GOT3 (cell line): ENCODE measurements at regions not wholly inside any gene's neighbourhood (a gene's known extent, or its start where the extent isn't known, plus 50 kb on each side); places are given as distances from the start of the nearest gene placed in this dataset.

Source experiments
- DNase-seq: peaks from one replicate; lab custom pipeline; 2025; ENCODE audit warnings: mixed read lengths; lab: John Stamatoyannopoulos, UW

- no peak for DNase-seq
Measured at GRCh38 chr6:148247386-148248063, 95.1 kb upstream of the SASH1 start.

GRCh38 chr6:148249160-148249559 is 93.5 kb upstream of the SASH1 start:
- no peak for DNase-seq

DNA sequence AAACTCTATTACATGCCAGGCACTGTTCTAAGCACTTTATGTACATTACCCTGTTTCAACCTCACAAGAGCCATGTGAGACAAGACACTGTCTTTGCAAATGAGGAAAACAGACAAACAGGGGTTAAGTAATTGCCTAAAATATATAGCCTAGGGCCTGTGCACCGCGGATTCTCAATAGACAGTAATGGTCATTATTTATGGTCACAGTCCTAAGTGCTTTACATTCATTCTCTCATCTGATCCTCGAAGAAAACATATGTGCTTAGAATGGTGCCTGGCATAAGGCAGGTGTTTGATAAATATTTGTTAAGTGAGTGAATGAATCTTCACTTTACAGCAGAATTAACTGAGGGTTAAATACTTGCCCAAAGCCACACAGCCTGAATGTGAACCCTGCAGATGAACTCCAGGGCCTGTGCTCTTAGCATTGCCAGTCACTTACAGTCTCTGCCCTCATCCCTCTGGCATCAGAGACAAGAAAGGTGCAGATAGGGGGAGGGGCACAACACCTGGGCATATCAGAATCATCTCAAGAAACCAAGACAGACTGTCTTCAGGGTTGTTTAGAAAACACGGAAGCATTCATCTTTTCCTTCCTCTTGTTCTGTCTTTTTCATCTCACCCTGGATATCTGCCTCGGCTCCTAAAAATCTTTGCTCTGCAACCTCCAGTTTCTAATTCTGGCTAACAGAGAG is 92.8 kb upstream of the SASH1 start:
- DNase-seq: no peak

DNA sequence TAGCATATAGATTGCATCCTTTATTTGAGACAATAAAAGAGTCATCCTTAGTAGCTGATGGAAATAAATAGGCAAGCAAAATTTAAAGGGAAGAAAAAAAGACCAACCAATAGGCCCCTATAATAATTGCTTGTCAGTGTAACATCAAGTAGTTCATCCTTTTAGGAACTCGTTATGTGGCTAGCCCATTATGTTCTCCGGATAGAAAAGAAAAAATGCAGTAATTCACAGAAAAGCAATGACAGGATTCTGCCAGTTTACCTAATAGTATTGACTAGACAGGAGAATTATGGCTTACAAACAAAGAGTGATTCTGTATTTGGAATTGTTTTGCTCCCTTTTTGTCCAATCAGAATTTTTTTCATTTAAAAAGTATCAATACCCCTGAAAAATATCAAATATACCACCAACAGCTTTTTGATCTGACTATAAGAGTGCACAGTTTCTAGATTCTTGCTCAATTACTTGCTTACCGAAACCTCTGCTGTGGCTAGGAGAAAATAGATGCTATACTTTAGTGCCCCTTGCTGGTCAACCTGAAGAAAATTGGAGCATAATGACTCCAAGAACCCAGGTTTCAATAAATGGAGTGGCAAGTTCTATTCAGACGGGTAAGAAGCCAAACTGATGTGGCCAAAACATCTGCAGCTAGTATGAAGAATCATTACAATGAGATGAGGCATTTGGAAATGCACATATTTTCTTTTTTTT is 91.5 kb upstream of the SASH1 start:
- no peak for DNase-seq

- DNase-seq: no peak
Measured at GRCh38 chr6:148251891-148252290, 90.7 kb upstream of the SASH1 start.

- DNase-seq: no peak
Measured at GRCh38 chr6:148257810-148258209, 84.8 kb upstream of the SASH1 start.

DNA sequence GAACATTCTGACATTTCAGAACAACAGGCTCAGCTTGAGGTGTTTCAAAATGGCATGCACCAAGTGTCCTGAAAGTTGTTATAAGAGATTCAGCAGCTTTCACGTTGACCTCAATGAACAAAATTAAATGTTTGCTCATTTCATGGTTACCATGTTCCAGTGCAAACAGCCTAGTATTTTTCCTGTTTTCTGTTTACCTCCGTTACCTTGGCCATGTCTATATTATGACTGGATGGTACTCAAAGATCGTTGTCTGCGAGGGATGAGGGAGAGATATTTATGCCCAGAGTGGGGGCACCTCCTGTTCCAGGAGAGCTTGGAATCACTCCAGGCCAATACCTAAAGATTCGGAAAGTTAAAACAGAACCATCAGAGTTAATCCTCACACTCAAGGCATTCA is 83.8 kb upstream of the SASH1 start:
- DNase-seq: no peak

- DNase-seq: no peak
Measured at GRCh38 chr6:148261470-148261869, 81.2 kb upstream of the SASH1 start.

GRCh38 chr6:148263010-148263409 is 79.6 kb upstream of the SASH1 start:
- no peak for DNase-seq

DNA sequence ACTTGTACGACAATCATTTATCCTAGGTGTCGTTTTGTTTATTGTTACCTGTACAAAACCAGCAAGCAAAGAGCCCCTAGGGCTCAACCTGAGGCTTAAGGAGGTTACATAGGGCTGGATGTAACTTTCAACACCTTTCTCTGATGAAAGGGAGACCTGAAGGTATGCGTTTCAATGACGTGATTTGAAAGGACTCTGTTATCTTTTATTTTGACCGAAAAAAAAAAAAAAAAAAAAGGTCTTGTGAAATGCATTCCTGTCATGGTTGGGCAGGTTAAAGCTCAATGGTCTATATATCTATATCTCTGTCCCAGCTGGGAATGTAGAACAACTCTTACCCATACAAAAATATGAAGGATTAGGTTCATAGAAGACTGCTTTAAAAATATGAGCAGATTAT is 78.7 kb upstream of the SASH1 start:
- no peak for DNase-seq

GRCh38 chr6:148265054-148265453 is 77.6 kb upstream of the SASH1 start:
- DNase-seq: no peak

- DNase-seq: no peak
Measured at GRCh38 chr6:148269386-148269785, 73.3 kb upstream of the SASH1 start.

- no peak for DNase-seq
Measured at GRCh38 chr6:148271711-148272439, 70.8 kb upstream of the SASH1 start.

- no peak for DNase-seq
Measured at GRCh38 chr6:148272597-148272996, 70.0 kb upstream of the SASH1 start.

- no peak for DNase-seq
Measured at GRCh38 chr6:148273962-148274752, 68.5 kb upstream of the SASH1 start.

GRCh38 chr6:148274809-148275208 is 67.8 kb upstream of the SASH1 start:
- DNase-seq: no peak

GRCh38 chr6:148285205-148285604 is 57.4 kb upstream of the SASH1 start:
- no peak for DNase-seq

- no peak for DNase-seq
Measured at GRCh38 chr6:148286563-148286962, 56.1 kb upstream of the SASH1 start.

DNA sequence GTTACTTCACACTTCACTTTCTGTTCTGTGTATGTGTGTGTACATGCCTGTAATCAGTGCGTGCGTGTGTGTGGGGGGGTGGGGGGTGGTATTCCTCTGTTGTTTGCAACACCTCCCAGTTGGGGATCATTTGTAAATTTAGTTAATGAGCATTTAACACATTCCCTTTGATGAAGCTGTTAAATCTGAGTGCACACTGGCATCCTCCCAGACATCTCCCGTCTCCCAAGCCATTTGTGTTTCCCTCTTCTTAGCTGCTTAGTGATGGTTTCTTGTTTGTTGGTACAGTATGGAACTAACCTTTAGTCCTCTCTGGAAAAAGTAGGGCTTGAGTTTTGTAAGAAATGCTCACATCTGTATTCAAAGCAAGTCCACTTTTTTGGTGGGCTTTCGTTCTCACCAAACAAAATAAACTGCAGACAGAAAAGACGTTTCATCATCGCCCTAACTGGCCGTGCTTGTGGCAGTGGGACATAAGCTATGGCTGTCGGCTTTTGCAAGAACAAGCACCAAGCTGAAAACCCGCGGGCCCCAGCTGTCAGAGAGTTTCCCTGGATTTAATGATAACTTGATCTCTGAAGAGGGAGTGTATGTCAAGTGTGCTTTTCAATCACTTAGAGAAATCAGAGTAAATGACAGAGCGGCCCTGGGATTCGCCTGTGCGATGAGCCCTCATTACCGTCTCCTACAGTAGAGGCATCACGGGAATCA is 54.9 kb upstream of the SASH1 start:
- DNase-seq: no peak

DNA sequence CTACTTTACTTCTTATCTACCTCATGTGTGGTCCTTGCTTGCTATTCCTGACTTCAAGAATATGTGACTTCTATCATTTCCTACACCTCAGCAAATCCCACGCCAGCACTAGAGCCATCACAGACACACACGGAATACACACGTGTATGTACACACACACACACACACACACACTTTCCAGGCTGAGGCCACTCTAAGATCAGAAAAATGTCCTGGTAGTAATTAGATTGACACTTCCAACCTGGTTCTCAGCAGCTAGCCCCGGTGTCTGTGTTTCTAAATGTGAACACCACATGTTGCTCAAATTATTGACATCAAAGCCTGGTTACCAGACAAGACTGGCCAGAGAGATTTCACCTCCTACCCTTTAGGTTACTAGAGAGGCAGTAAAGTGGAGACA is 54.1 kb upstream of the SASH1 start:
- no peak for DNase-seq

DNA sequence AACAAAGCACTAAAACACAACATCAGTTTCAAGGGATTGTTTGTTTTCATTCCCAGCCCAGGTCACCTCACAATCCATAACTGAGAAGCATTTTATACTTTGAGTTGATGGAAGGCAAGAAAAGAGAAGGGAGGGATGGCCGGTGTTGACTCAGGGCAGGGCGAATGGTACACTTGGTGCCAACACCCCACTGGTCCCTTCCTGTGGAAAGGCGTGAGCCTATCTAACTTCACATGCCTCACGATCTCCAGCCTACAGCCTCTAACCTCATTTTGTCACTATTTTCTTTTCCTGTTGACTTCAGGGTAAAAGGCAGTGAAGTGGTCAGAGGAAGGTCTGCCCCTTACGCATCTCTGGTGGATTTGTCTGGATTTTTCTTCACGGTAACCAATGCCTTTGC is 53.5 kb upstream of the SASH1 start:
- no peak for DNase-seq
